K562 (cell line): ENCODE measurements at regions not wholly inside any gene's neighbourhood (a gene's known extent, or its start where the extent isn't known, plus 50 kb on each side); places are given as distances from the start of the nearest gene placed in this dataset.

ENCODE experiments used
- BRF2 ChIP-seq: IDR thresholded peaks from 3 replicates; pipeline ENCODE4 v1.6.1; 2011; ENCODE audit warnings: borderline replicate concordance, mild to moderate bottlenecking; ENCODE audit not compliant: insufficient read length, insufficient read depth
- CTCF ChIP-seq, 3 experiments: IDR thresholded peaks in 2 of 3; conservative IDR thresholded peaks in 1 of 3; 2 replicates each; pipeline ENCODE4 v1.5.1; 2011 to 2012; ENCODE audit warnings: low read length in 3 of 3, mild to moderate bottlenecking in 3 of 3, control low read depth in 2 of 3, improper control_type of control experiment in 1 of 3, inconsistent platforms in 1 of 3, low read depth in 1 of 3, mixed read lengths in 1 of 3, moderate library complexity in 1 of 3; ENCODE audit not compliant: insufficient read depth in 2 of 3
- EZH2 ChIP-seq: IDR thresholded peaks from 2 replicates; pipeline ENCODE4 v1.6.1; 2012; ENCODE audit warnings: low read depth, mild to moderate bottlenecking, inconsistent platforms, low read length, borderline replicate concordance
- FOXK2 ChIP-seq, 2 experiments: fragments of 450-650 bp; IDR thresholded peaks in 1 of 2; conservative IDR thresholded peaks in 1 of 2; 2 replicates each; pipeline ENCODE4 v1.6.1; 2016; ENCODE audit warnings: low read depth in 2 of 2, mild to moderate bottlenecking in 1 of 2
- HMGXB4 ChIP-seq: sonication (generic); formaldehyde crosslinking; IDR thresholded peaks from 2 replicates; pipeline ENCODE4 v1.8.1; 2023; ENCODE audit warnings: mild to moderate bottlenecking, missing genetic modification reagents
- KDM5B ChIP-seq: fragments of 200-600 bp; sonication (generic); IDR thresholded peaks from 2 replicates; pipeline ENCODE4 v1.6.1; 2012; ENCODE audit warnings: low read depth, mild to moderate bottlenecking, moderate library complexity, low read length, control low read depth, inconsistent platforms; ENCODE audit not compliant: insufficient replicate concordance
- KLF13 ChIP-seq: fragments of 450-650 bp; IDR thresholded peaks from 2 replicates; pipeline ENCODE4 v1.6.1; 2016; ENCODE audit warnings: missing genetic modification characterization, low read depth, mild to moderate bottlenecking, missing compliant biosample characterization, moderate library complexity, borderline replicate concordance
- LEF1 ChIP-seq: fragments of 450-650 bp; IDR thresholded peaks from 2 replicates; pipeline ENCODE4 v1.6.1; 2016; ENCODE audit warnings: mild to moderate bottlenecking
- NFRKB ChIP-seq: fragments of 450-650 bp; IDR thresholded peaks from 2 replicates; pipeline ENCODE4 v1.6.1; 2016; ENCODE audit warnings: low read depth
- PML ChIP-seq: IDR thresholded peaks from 2 replicates; pipeline ENCODE4 v1.6.1; 2012; ENCODE audit warnings: low read length, inconsistent platforms
- TAF7 ChIP-seq: fragments of 450-650 bp; IDR thresholded peaks from 2 replicates; pipeline ENCODE4 v1.6.1; 2016; ENCODE audit warnings: missing genetic modification characterization, missing compliant biosample characterization
- TCF7L2 ChIP-seq: fragments of 150-350 bp; IDR thresholded peaks from 2 replicates; pipeline ENCODE4 v1.6.1; 2016; ENCODE audit warnings: low read depth, mild to moderate bottlenecking, low read length, moderate library complexity
- UBTF ChIP-seq, 2 experiments: IDR thresholded peaks; 2 replicates each; pipeline ENCODE4 v1.6.1; 2012; ENCODE audit warnings: improper control_type of control experiment in 2 of 2, low read depth in 2 of 2, low read length in 2 of 2, borderline replicate concordance in 1 of 2
- ZBTB40 ChIP-seq, 2 experiments: fragments of 450-650 bp in 1 of 2; sonication (generic) in 1 of 2; formaldehyde crosslinking in 1 of 2; IDR thresholded peaks; 2 replicates each; pipeline versions ENCODE4 v1.7.1 to v1.9.0; 2016 to 2022; ENCODE audit warnings: inconsistent platforms in 1 of 2, mild to moderate bottlenecking in 1 of 2, missing genetic modification reagents in 1 of 2

- TF ChIP-seq NFRKB = no peak
- no peak for TF ChIP-seq TAF7
- no peak for TF ChIP-seq CTCF (IDR thresholded peaks at IDR 0.05 in 2 of 3, conservative IDR thresholded peaks at IDR 0.05 in 1 of 3; ENCODE audit: insufficient read depth in 2 of 3, low read depth in 1 of 3, low read length in 3 of 3)
- no peak for TF ChIP-seq EZH2
- TF ChIP-seq TCF7L2 = no peak
- TF ChIP-seq BRF2 = no peak
- TF ChIP-seq ZBTB40 (IDR thresholded peaks at IDR 0.05) = no peak
- no peak for TF ChIP-seq ZBTB40 (CRISPR knock-in tag; IDR thresholded peaks at IDR 0.05)
- TF ChIP-seq LEF1 = no peak
- TF ChIP-seq HMGXB4 = no peak
- TF ChIP-seq UBTF (IDR thresholded peaks at IDR 0.05; ENCODE audit: borderline replicate concordance in 1 of 2, low read depth in 2 of 2, low read length in 2 of 2) = no peak
- TF ChIP-seq KDM5B = no peak
- TF ChIP-seq PML = no peak
- TF ChIP-seq KLF13 (tag) = no peak
- no peak for TF ChIP-seq FOXK2 (conservative IDR thresholded peaks at IDR 0.05 in 1 of 2, IDR thresholded peaks at IDR 0.05 in 1 of 2; ENCODE audit: low read depth in 2 of 2)
Measured at GRCh38 chr5:123249446-123249845, 160.4 kb downstream of the PRDM6 start.
